ENCODE measurements at regions not wholly inside any gene's neighbourhood (a gene's known extent, or its start where the extent isn't known, plus 50 kb on each side); places are given as distances from the start of the nearest gene placed in this dataset.

DNA sequence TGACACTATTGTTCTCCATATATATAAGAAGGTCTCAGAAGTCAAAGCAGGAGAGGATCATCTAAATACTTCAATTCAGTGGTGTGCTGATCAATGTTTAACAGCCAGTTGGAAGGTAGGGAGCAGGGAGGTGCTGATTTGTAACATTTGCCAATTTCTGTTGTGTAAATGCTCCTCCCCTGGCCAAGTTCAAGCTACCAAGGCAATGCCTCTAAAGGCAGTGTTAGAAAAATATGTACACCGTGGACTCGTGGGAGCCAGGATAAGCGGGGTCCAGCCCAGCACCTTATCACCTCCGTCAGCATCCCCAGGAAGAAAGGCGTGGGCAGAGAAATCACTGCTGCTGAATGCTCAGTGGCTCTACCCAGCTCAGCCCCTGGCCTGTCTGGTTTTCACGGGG is 75.3 kb upstream of the COX10 start:
- Mint-ChIP-seq H3K36me3 (ENCODE audit: low read depth) (no peaks in the 10 kb centered on the region), H3K27ac (no peak overlapping the region)

More for the DNA sequence above, 75.3 kb upstream of the COX10 start:
- Mint-ChIP-seq H3K27me3 (ENCODE audit: insufficient read depth, low read depth, poor library complexity) (peaks cover 3% of the 10 kb centered on the region), H3K4me3 (no peak overlapping the region), H3K9me3 (0 out of 3 replicates have a peak, but pooled peaks cover 3% of the 10 kb centered on the region), H3K4me1 (peaks cover 10% of the 10 kb centered on the region)
- TF ChIP-seq POLR2AphosphoS5 (IDR thresholded peaks at IDR 0.05; ENCODE audit: low read depth) (no peak), CREB1 (CRISPR knock-in tag; IDR thresholded peaks at IDR 0.05; ENCODE audit: low read depth) (no peak), ETS1 (IDR thresholded peaks at IDR 0.05) (no peak), STAT1 (IDR thresholded peaks at IDR 0.05; ENCODE audit: unreplicated experiment) (no peak), EZH2phosphoT487 (IDR thresholded peaks at IDR 0.05; ENCODE audit: unreplicated experiment) (no peak), NANOG (IDR thresholded peaks at IDR 0.05; ENCODE audit: borderline replicate concordance) (no peak), EZH2 (IDR thresholded peaks at IDR 0.05; ENCODE audit: low read depth, unreplicated experiment) (no peak), JUNB (IDR thresholded peaks at IDR 0.05; ENCODE audit: unreplicated experiment) (no peak), CTCF (conservative IDR thresholded peaks at IDR 0.05; ENCODE audit: low read depth in 2 of 2) (no peak), ZNF462 (CRISPR knock-in tag; IDR thresholded peaks at IDR 0.05) (no peak), ZNF114 (CRISPR knock-in tag; IDR thresholded peaks at IDR 0.05) (no peak), ZNF331 (CRISPR knock-in tag; IDR thresholded peaks at IDR 0.05; ENCODE audit: low read depth) (no peak)
- TF ChIP-seq, protein P1, sequence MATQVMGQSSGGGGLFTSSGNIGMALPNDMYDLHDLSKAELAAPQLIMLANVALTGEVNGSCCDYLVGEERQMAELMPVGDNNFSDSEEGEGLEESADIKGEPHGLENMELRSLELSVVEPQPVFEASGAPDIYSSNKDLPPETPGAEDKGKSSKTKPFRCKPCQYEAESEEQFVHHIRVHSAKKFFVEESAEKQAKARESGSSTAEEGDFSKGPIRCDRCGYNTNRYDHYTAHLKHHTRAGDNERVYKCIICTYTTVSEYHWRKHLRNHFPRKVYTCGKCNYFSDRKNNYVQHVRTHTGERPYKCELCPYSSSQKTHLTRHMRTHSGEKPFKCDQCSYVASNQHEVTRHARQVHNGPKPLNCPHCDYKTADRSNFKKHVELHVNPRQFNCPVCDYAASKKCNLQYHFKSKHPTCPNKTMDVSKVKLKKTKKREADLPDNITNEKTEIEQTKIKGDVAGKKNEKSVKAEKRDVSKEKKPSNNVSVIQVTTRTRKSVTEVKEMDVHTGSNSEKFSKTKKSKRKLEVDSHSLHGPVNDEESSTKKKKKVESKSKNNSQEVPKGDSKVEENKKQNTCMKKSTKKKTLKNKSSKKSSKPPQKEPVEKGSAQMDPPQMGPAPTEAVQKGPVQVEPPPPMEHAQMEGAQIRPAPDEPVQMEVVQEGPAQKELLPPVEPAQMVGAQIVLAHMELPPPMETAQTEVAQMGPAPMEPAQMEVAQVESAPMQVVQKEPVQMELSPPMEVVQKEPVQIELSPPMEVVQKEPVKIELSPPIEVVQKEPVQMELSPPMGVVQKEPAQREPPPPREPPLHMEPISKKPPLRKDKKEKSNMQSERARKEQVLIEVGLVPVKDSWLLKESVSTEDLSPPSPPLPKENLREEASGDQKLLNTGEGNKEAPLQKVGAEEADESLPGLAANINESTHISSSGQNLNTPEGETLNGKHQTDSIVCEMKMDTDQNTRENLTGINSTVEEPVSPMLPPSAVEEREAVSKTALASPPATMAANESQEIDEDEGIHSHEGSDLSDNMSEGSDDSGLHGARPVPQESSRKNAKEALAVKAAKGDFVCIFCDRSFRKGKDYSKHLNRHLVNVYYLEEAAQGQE (IDR thresholded peaks at IDR 0.05; ENCODE audit: unreplicated experiment) = no peak
- H3K36me3 ChIP-seq (ENCODE audit: insufficient read depth) = no peaks in the 10 kb centered on the region
- H3K27ac ChIP-seq (ENCODE audit: low read depth) = no peak overlapping the region
- no peak overlapping the region for H2AFZ ChIP-seq
- no peak overlapping the region for H3K4me2 ChIP-seq
- no peak overlapping the region for H3K4me3 ChIP-seq
- no peaks in the 10 kb centered on the region for H4K20me1 ChIP-seq (replicated peaks; ENCODE audit: insufficient read depth)
- peaks cover 10% of the 10 kb centered on the region; the same call in 1 of the 2 replicates for H3K4me1 ChIP-seq (ENCODE audit: insufficient read depth)
- no peaks in the 10 kb centered on the region for H3K79me2 ChIP-seq (replicated peaks; ENCODE audit: insufficient read depth)
- no peak for DNase-seq (ENCODE audit: low spot score)
- no peak for ATAC-seq
- no peaks in the 10 kb centered on the region; the same call in 1 of the 2 replicates for H3K9me2 ChIP-seq (ENCODE audit: insufficient read depth)
- no peaks in the 10 kb centered on the region for H3K27me3 ChIP-seq (ENCODE audit: insufficient read depth)
- H3F3A ChIP-seq (replicated peaks; ENCODE audit: low read depth) = no peaks in the 10 kb centered on the region

Measured in GM23338 (cell line).